H1 (cell line): ENCODE measurements at regions not wholly inside any gene's neighbourhood (a gene's known extent, or its start where the extent isn't known, plus 50 kb on each side); places are given as distances from the start of the nearest gene placed in this dataset.
"Not testable (repeated sequence)": the region's sequence is repeated elsewhere in the genome, so short reads cannot be mapped to it uniquely, and the experiment has no call there.

Source experiments
- CEBPB ChIP-seq: IDR thresholded peaks from 2 replicates; pipeline ENCODE4 v1.6.1; 2012; ENCODE audit warnings: low read depth, low read length
- CTCF ChIP-seq, 3 experiments: IDR thresholded peaks; 1 replicate in 2 of 3; 2 replicates in 1 of 3; pipeline versions ENCODE4 v1.5.1 to v1.6.1; 2011; ENCODE audit warnings: low read length in 3 of 3, mild to moderate bottlenecking in 3 of 3, inconsistent platforms in 2 of 3, low read depth in 1 of 3, moderate library complexity in 1 of 3; ENCODE audit not compliant: insufficient read depth in 1 of 3; ENCODE audit errors: control extremely low read depth in 1 of 3
- MAFK ChIP-seq: IDR thresholded peaks from 2 replicates; pipeline ENCODE4 v1.6.1; 2012; ENCODE audit warnings: low read depth, mild to moderate bottlenecking, improper control_type of control experiment, low read length
- POLR2A ChIP-seq, 2 experiments: IDR thresholded peaks; 1 replicate in 1 of 2; 2 replicates in 1 of 2; pipeline ENCODE4 v1.6.1; 2011; ENCODE audit warnings: low read depth in 2 of 2, low read length in 2 of 2, mild to moderate bottlenecking in 2 of 2; ENCODE audit errors: control extremely low read depth in 1 of 2
- POLR2AphosphoS5 ChIP-seq: IDR thresholded peaks from 2 replicates; pipeline ENCODE4 v1.6.1; 2011; ENCODE audit warnings: low read depth, low read length
- RFX5 ChIP-seq: IDR thresholded peaks from 2 replicates; pipeline ENCODE4 v1.6.1; 2011; ENCODE audit warnings: low read depth, low read length, improper control_type of control experiment, borderline replicate concordance
- TCF12 ChIP-seq: IDR thresholded peaks from 2 replicates; pipeline ENCODE4 v1.6.1; 2011; ENCODE audit warnings: low read depth, mild to moderate bottlenecking, low read length
- TEAD4 ChIP-seq: IDR thresholded peaks from 2 replicates; pipeline ENCODE4 v1.6.1; 2012; ENCODE audit warnings: low read depth, low read length, inconsistent platforms, mixed read lengths
- TF ChIP-seq, protein P1 (sequence below): IDR thresholded peaks from 2 replicates; pipeline ENCODE4 v1.6.1; 2012; ENCODE audit warnings: inconsistent platforms

DNA sequence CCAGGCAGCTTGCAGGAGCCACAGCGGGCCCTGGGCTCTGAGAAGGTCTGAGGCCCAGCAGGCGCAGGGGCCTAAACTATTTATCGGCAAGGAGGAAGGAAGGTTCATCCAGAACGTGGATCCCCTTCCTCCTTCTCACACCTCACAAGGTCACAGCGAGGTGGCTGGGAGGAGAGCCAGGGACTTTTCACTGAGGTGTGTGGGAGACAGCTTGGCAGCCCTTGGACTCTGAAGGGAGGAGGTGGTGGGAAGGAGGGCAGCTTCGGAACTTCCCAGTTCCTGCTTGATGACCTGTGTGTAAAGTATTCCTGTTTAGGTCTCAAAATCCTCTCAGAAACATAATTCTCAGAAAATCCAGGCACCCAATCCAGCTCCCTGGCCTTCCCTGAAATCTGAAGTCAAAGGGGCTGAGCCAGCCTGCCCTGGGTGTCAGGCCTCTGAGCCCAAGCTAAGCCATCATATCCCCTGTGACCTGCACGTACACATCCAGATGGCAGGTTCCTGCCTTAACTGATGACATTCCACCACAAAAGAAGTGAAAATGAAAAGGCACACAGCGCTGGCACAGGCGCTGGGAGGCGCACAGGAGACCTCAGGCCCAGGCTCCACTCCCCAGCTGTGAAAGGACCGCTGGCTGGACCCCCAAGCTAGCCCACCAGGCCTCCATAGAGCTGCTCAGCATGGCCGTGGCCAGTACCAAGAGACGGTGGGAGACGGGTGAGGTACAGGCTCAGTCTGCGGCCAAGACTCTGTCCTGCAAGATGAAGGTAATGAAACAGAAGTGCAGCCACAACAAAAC is 269.4 kb upstream of the FRG2C start:
- TF ChIP-seq, protein P1, sequence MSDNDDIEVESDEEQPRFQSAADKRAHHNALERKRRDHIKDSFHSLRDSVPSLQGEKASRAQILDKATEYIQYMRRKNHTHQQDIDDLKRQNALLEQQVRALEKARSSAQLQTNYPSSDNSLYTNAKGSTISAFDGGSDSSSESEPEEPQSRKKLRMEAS, result not testable (repeated sequence)
- TF ChIP-seq CTCF (IDR thresholded peaks at IDR 0.05; ENCODE audit: control extremely low read depth in 1 of 3, insufficient read depth in 1 of 3, low read depth in 1 of 3, low read length in 3 of 3); POLR2A (IDR thresholded peaks at IDR 0.05; ENCODE audit: control extremely low read depth in 1 of 2, low read depth in 2 of 2, low read length in 2 of 2); RFX5; TEAD4; CEBPB; MAFK; TCF12; POLR2AphosphoS5: not testable (repeated sequence)
